Umbilical cord (tissue), 1 donor: ENCODE measurements at regions not wholly inside any gene's neighbourhood (a gene's known extent, or its start where the extent isn't known, plus 50 kb on each side); places are given as distances from the start of the nearest gene placed in this dataset.
"Not testable (repeated sequence)": the region's sequence is repeated elsewhere in the genome, so short reads cannot be mapped to it uniquely, and the experiment has no call there.

ENCODE experiments used
- DNase-seq: peaks from one replicate; pipeline ENCODE4 v3.0.0-alpha.2; 2015; ENCODE audit warnings: low spot score

GRCh38 chr3:146382386-146382785 is 87.0 kb downstream of the PLSCR2 start:
- DNase-seq, result no peak

GRCh38 chr3:146380046-146380445 is 89.3 kb downstream of the PLSCR2 start:
- DNase-seq, result no peak

- DNase-seq, result no peak
Measured at GRCh38 chr3:146375219-146375618, 94.1 kb downstream of the PLSCR2 start.

- no peak for DNase-seq
Measured at GRCh38 chr3:146374146-146374545, 95.2 kb downstream of the PLSCR2 start.

- DNase-seq, result no peak
Measured at GRCh38 chr3:146371902-146372301, 97.5 kb downstream of the PLSCR2 start.

- DNase-seq, result no peak
Measured at GRCh38 chr3:146368882-146369523, 100.4 kb downstream of the PLSCR2 start.

- no peak for DNase-seq
Measured at GRCh38 chr3:146359841-146360240, 108.9 kb upstream of the PLSCR4 start.

GRCh38 chr3:146354421-146354820 is 103.5 kb upstream of the PLSCR4 start:
- not testable (repeated sequence) for DNase-seq

- no peak for DNase-seq
Measured at GRCh38 chr3:146350852-146351251, 99.9 kb upstream of the PLSCR4 start.

GRCh38 chr3:146345900-146346299 is 95.0 kb upstream of the PLSCR4 start:
- no peak for DNase-seq

- DNase-seq, result no peak
Measured at GRCh38 chr3:146343551-146343950, 92.6 kb upstream of the PLSCR4 start.

GRCh38 chr3:146342989-146343388 is 92.1 kb upstream of the PLSCR4 start:
- DNase-seq, result peak; percentile 34

GRCh38 chr3:146339349-146339748 is 88.4 kb upstream of the PLSCR4 start:
- no peak for DNase-seq

GRCh38 chr3:146337991-146338390 is 87.1 kb upstream of the PLSCR4 start:
- DNase-seq, result no peak

- DNase-seq, result no peak
Measured at GRCh38 chr3:146335386-146335785, 84.5 kb upstream of the PLSCR4 start.

GRCh38 chr3:146334151-146334550 is 83.2 kb upstream of the PLSCR4 start:
- no peak for DNase-seq

GRCh38 chr3:146331967-146332366 is 81.1 kb upstream of the PLSCR4 start:
- DNase-seq, result no peak

- peak; percentile 73 for DNase-seq
Measured at GRCh38 chr3:146326875-146327543, 76.1 kb upstream of the PLSCR4 start.

- DNase-seq, result no peak
Measured at GRCh38 chr3:146325170-146325569, 74.3 kb upstream of the PLSCR4 start.

- no peak for DNase-seq
Measured at GRCh38 chr3:146322216-146322817, 71.4 kb upstream of the PLSCR4 start.

GRCh38 chr3:146314871-146315270 is 64.0 kb upstream of the PLSCR4 start:
- no peak for DNase-seq

- DNase-seq, result peak; percentile 13
Measured at GRCh38 chr3:146313746-146314111, 62.8 kb upstream of the PLSCR4 start.
